ENCODE measurements at regions not wholly inside any gene's neighbourhood (a gene's known extent, or its start where the extent isn't known, plus 50 kb on each side); places are given as distances from the start of the nearest gene placed in this dataset.

- ATAC-seq (peak in 1 of 8 donors; percentile 18), DNase-seq (no peak)
- peaks cover 0 to 34% (median 11%) of the 10 kb centered on the region in 9 donors for H3K4me1 ChIP-seq
- no peaks in the 10 kb centered on the region for H3K36me3 ChIP-seq
- peak overlapping the region in 3 of 10 donors; percentile 15 to 52 (median 19) for H3K27ac ChIP-seq
- peaks cover 0 to 3% (median 0%) of the 10 kb centered on the region in 7 donors for H3K27me3 ChIP-seq
- 53 to 55% methylated on average over 2 of the region's 2 CpGs for WGBS, 2 donors
- no peak overlapping the region for H3K4me3 ChIP-seq
- intact Hi-C loops (cut with DNase I): no loop called here
- TF ChIP-seq, protein P1, sequence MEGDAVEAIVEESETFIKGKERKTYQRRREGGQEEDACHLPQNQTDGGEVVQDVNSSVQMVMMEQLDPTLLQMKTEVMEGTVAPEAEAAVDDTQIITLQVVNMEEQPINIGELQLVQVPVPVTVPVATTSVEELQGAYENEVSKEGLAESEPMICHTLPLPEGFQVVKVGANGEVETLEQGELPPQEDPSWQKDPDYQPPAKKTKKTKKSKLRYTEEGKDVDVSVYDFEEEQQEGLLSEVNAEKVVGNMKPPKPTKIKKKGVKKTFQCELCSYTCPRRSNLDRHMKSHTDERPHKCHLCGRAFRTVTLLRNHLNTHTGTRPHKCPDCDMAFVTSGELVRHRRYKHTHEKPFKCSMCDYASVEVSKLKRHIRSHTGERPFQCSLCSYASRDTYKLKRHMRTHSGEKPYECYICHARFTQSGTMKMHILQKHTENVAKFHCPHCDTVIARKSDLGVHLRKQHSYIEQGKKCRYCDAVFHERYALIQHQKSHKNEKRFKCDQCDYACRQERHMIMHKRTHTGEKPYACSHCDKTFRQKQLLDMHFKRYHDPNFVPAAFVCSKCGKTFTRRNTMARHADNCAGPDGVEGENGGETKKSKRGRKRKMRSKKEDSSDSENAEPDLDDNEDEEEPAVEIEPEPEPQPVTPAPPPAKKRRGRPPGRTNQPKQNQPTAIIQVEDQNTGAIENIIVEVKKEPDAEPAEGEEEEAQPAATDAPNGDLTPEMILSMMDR (IDR thresholded peaks at IDR 0.05): no peak
- peaks cover 0 to 6% (median 0%) of the 10 kb centered on the region in 11 donors for H3K9me3 ChIP-seq
Measured at GRCh38 chr7:45978731-45979211, 57.7 kb upstream of the IGFBP3 start.

DNA sequence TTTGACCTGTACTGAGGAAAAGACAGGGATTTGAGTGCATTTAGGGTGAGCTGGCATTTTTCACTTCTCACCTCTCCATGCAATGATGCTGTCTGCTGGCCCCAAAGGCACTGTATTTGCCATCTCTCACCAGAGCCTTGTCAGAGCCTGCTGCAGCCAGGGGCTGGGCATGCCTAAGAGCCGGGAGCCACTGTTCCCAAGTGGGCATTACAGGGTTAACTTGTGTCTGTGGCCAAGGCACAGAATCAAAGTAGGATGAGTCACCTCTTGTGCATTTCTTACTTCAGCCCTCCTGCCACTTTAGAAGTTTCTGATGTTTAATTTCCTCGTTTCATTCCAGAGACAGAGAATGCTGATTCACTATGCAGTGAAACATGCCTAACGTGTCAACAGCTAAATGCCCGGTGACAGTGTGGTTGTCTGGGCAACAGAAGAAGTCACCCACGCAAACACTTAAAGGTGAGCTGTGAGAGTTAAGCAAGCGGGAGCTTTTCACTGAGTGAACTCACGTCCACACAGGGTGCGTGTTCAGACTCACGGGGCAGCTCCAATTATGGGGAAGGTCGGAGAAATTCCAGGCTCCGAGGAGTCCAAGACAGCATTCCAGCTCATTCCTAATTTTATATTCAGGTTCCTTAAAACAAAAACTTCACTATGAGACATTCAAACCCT lies 57.1 kb upstream of the IGFBP3 start:
- H3K4me3 ChIP-seq: no peak overlapping the region
- peak overlapping the region in 3 of 10 donors; percentile 15 to 52 (median 19) for H3K27ac ChIP-seq
- peaks cover 0 to 6% (median 0%) of the 10 kb centered on the region in 11 donors for H3K9me3 ChIP-seq
- peaks cover 0 to 28% (median 11%) of the 10 kb centered on the region in 9 donors for H3K4me1 ChIP-seq
- no peaks in the 10 kb centered on the region for H3K36me3 ChIP-seq
- intact Hi-C loops (cut with DNase I): no loop called here
- H3K27me3 ChIP-seq: peaks cover 0 to 3% (median 0%) of the 10 kb centered on the region in 7 donors
- no peak for DNase-seq
- ATAC-seq: peak; percentile 26 to 77 (median 46)
- WGBS, 2 donors: 20 to 24% methylated on average over 11 of the region's 11 CpGs
- TF ChIP-seq, protein P1 (IDR thresholded peaks at IDR 0.05): no peak

DNA sequence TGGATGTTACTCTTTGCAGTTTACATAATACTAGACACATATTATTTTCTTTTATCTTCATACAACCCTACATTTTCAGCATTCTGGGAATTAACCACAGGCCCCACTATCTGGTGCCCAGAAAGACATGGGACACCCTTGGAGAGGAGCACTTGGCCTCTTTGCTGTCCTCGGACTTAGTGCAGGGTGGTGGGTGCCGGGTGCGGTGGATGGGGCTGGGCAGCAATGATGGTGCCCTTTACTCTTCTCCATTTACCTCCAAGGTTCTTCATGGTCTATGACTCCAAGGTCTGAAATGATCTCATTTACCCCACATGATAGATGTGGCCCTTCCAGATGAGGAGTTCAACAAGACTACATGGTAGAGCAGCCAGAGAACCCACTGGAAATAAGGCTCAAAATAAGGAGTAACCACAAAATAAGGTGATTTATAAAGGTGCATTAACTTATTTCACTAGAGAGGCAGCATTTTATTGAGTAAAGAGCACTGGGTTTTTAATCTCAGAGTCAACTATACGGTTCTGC lies 56.2 kb upstream of the IGFBP3 start:
- Histone ChIP-seq H3K27ac (no peak overlapping the region), H3K9me3 (peaks cover 0 to 6% (median 0%) of the 10 kb centered on the region in 11 donors), H3K4me3 (no peak overlapping the region), H3K36me3 (no peaks in the 10 kb centered on the region), H3K4me1 (peaks cover 0 to 27% (median 11%) of the 10 kb centered on the region in 9 donors), H3K27me3 (peaks cover 0 to 3% (median 0%) of the 10 kb centered on the region in 7 donors)
- intact Hi-C loops (cut with DNase I): no loop called here
- no peak for ATAC-seq
- WGBS, 2 donors: 96% methylated on average over 4 of the region's 4 CpGs
- DNase-seq: no peak
- TF ChIP-seq, protein P1 (IDR thresholded peaks at IDR 0.05): no peak

DNA sequence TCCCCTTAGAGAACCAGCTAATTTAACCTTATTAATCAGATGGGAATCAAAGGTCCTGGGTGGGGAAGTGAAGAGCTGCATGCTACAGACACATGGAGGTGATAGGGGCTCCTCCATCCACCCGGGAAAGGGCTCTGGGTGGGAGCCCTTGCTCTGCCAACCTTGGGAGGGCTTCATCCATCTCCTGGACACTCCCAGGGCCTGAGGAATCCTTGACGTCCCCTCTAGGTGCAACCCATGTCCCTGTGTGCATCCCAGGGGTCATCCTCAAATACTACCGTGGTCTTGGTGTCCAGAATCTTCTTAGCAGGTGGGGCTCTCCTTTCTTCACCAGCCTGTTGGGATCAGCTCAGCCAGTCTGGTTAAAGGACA lies 55.4 kb upstream of the IGFBP3 start:
- no peak for ATAC-seq
- no peaks in the 10 kb centered on the region for H3K9me3 ChIP-seq
- H3K4me3 ChIP-seq: no peak overlapping the region
- H3K27me3 ChIP-seq: peaks cover 0 to 3% (median 0%) of the 10 kb centered on the region in 7 donors
- TF ChIP-seq, protein P1 (IDR thresholded peaks at IDR 0.05): no peak
- DNase-seq: no peak
- no peak overlapping the region for H3K27ac ChIP-seq
- intact Hi-C loops (cut with DNase I): no loop called here
- WGBS, 2 donors: 90 to 95% methylated on average over 3 of the region's 3 CpGs
- H3K4me1 ChIP-seq: peaks cover 0 to 27% (median 11%) of the 10 kb centered on the region in 9 donors
- H3K36me3 ChIP-seq: no peaks in the 10 kb centered on the region
